Gastroesophageal sphincter (tissue), 3 donors: ENCODE measurements at regions not wholly inside any gene's neighbourhood (a gene's known extent, or its start where the extent isn't known, plus 50 kb on each side); places are given as distances from the start of the nearest gene placed in this dataset.

Source experiments
- POLR2A ChIP-seq, 2 donors: fragments of 450-650 bp; IDR thresholded peaks; one replicate each; pipeline ENCODE4 v1.6.1; 2017; ENCODE audit warnings: antibody characterized with exemption in 2 of 2, mild to moderate bottlenecking in 2 of 2, moderate library complexity in 1 of 2
- POLR2AphosphoS5 ChIP-seq: sonication (generic); formaldehyde crosslinking; IDR thresholded peaks from one replicate; pipeline ENCODE4 v1.6.1; 2017; ENCODE audit warnings: antibody characterized with exemption
- TF ChIP-seq, protein P1 (sequence below), 4 experiments: fragments of 200-600 bp in 2 of 4; fragments of 450-650 bp in 2 of 4; sonication (generic) in 1 of 4; IDR thresholded peaks; one replicate each; pipeline ENCODE4 v1.5.1; 2017 to 2019; ENCODE audit warnings: antibody characterized with exemption in 4 of 4, mild to moderate bottlenecking in 2 of 4, moderate library complexity in 2 of 4

DNA sequence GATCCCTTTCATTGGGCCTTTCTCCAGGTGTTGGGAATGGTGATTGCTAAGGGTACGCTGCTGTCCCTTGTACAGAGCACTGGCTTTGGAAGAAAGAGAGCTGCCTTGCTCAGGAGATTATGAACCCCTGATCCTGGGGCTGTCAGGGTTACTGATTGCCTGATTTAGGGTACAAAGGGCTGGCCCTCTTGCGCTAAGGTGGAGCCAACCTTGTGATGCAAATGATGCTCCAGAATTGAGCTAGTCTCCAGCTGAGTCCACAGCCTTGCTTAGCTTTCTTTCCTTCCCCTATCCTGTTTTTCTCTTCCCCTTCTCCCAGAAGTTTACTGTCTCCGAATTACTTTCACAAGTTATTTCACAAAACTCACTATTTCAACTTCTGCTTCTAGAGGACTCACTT, 334.7 kb downstream of the AMY1C start:
- TF ChIP-seq, protein P1, sequence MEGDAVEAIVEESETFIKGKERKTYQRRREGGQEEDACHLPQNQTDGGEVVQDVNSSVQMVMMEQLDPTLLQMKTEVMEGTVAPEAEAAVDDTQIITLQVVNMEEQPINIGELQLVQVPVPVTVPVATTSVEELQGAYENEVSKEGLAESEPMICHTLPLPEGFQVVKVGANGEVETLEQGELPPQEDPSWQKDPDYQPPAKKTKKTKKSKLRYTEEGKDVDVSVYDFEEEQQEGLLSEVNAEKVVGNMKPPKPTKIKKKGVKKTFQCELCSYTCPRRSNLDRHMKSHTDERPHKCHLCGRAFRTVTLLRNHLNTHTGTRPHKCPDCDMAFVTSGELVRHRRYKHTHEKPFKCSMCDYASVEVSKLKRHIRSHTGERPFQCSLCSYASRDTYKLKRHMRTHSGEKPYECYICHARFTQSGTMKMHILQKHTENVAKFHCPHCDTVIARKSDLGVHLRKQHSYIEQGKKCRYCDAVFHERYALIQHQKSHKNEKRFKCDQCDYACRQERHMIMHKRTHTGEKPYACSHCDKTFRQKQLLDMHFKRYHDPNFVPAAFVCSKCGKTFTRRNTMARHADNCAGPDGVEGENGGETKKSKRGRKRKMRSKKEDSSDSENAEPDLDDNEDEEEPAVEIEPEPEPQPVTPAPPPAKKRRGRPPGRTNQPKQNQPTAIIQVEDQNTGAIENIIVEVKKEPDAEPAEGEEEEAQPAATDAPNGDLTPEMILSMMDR (IDR thresholded peaks at IDR 0.05): no peak
- no peak for TF ChIP-seq POLR2A (IDR thresholded peaks at IDR 0.05)
- TF ChIP-seq POLR2AphosphoS5: no peak
